Stimulated activated CD8-positive, alpha-beta memory T cell treated with anti-CD3 and anti-CD28 coated beads, Interleukin-4, amount 100 ng/mL, for 4 hours (primary cell): ENCODE measurements at regions not wholly inside any gene's neighbourhood (a gene's known extent, or its start where the extent isn't known, plus 50 kb on each side); places are given as distances from the start of the nearest gene placed in this dataset.

Source experiments
- DNase-seq, 2 donors: peaks; one replicate each; pipeline ENCODE4 v3.0.0-alpha.2; 2020; ENCODE audit warnings: low read depth in 2 of 2, low spot score in 1 of 2

DNA sequence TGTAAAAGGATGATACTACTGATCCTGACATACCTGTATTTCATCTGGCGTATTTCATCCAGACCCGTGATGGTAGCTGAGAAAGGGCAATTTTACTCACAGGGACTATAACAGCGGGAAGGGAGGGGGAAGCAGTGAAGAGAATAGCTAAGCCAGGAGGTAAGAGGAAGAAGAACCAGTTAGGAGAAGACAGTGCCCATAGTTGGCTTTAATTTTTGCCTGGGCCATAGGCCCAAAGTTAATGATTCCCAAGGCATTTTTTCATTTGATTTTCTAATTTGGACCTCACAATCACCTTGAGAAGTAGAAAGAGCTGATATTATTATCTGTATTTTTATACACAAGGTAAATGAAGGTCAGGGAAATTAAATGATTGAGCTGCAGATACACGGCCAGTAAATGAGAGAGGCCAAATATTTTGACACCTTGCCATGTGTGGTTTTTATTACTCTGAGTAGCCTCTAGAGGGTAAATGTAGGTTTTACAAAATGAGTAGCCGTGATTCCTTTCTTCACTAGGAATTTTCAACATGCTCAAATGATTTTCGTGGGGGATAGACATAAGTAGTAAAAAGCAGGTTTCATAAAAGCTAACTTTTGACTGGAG is 382.2 kb downstream of the FUT8 start:
- DNase-seq, result no peak

DNA sequence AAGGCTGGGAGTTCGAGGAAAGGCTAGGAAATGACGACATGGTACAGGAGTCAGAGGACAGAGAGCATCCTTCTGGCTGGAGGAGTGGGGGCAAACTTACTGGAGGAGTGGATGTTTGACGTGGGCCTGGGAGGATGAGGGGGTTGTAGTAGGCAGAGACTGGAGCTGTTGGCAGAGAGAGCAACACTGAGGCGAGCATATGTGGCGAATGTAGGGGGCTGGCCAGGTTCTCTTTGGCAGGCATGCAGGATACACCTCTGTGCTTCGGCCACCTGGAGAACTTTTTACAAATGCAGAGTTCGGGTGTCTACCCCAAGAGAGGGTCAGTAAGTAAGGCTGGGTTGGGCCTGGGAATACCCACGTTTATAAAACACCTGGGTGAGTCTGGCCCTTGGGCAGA is 385.7 kb downstream of the FUT8 start:
- no peak for DNase-seq

DNA sequence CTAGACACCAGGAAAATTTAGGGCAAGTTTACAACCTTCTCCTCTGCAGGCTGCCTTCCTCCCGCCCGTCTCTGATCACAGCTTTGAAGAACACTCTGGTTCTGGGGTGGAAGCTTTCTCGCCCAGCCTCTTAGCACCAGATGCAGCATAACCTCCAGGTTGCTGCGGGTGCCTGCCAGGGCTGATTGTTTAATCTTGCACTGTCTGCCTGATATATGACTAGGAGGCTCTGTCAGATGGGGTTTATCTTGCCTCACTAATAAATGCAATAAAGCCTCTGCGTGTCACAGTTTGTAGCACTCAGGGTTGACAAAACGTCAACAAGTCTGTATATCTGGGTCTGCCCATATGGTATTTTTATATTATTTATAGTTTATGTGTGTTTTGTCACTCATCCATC is 388.2 kb downstream of the FUT8 start:
- DNase-seq, result no peak

DNA sequence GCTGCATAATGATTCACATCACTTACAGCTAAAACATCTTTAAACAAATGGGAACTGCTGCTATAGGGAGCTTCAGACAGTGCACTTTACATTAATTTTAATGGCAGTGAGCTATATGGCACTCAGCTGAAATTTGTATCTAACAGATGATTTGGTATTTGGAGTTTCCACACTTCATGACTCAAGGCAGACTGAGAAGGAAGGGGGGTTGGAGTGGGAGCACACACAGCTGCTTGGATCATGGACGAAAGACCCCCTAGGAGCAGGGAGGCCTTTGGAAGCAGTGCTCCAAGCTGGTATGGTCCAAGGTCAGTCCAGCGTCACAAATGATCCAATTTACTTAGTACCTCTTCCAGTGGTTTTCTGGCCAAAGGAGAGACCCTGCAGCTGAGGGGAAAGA is 389.7 kb downstream of the FUT8 start:
- DNase-seq, result no peak

DNA sequence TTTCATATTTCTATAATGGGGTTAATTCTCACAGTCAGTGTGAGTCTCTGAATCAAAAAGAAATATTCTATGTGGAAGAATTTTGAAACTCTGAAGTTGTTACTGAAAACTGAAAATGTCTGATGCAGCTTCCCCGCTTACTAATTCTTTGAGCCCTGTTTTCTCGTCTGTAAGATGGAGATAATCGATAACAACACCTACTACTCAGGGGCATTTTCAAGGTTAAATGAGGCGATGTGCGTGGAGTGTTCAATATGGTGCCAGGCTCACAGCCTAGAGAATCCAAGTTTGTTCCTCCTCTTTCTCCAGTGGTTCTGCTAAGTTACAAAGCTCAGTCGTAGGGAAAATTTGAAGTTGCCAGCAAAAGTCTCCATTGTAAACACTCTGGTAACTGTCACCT is 391.4 kb downstream of the FUT8 start:
- DNase-seq, result no peak

DNA sequence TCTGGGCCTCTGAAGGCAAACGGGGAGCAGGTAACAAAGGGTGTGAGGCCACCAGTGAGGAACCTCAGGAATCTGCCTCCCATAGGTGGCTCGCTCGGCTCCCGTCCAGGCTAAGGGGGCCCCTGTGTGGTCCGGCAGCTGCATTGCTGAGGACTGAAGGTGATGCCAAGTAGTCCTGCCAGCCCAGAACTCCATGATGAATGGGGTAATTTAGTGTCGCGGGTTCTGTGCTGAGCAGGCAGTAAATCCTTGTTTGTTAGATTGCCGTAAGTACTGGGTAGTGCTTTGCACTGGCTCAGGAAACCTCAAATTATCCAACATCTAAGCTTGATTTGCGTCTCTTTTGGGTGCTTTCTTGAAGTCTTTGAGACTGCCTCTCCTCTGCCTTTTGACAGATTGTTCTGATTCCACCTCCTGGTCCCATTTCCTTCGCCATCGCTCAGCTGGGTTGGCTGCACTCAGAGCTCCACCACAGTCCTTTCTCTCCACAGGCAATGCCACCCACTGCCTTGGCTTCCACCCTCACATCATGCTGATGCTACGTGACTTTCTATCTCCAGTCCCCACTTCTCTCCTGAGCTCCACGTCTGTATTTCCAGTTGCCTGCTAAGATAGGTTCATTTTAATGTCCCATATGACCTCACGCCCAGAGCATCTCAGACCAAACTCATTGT is 392.0 kb downstream of the FUT8 start:
- DNase-seq, result no peak

DNA sequence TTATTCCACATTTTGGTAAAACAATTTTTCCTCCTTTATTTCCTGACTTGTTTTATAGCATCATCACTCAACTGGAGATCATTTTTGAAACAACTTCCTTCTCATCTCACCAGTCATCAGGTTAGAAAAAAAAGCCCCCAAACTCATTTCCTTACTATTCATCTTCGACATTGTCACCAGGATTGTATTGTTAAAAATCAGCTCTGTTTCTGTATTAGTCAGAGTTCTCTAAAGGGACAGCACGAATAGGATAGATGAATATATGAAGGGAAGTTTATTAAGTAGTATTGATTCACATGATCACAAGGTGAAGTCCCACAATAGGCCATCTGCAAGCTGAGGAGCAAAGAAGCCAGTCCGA is 392.6 kb downstream of the FUT8 start:
- no peak for DNase-seq

DNA sequence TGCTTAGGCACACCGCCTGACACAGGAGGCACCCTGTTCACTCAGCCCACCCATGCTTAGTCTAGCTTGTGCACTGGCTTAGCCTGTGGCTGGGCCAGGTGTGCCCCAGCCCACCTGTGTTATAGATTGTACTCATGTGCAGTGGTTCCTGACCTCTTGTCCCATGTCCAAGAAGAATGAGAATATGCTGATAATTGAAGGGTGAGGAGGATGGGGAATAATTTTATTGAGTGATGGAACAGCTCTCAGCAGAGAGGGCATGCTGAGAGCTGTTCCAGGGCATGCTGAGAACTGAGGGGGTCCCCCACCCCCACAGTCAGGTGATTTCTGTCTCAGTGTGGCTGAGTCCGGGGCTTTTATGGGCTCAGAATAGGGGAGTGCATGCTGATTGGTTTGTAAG is 395.9 kb downstream of the FUT8 start:
- DNase-seq, result no peak

DNA sequence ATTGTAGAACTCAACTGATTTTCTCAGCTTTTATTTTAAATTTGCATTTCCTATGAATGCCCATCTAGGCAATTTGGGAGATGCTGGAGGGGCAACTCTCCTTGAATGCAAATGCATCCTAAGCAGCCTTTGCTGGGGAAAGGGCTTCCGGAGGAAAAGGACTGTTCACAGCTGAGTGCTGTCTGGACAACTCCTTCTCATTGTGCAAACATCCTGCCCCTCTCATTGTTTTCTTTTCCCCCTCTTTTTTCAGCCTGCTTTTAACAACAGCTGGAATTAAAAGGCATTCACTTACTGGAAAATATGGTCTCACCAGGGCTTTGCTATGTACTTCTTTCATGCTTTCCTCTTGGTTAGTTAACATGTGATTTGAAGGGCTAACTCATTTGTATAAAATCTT is 397.8 kb downstream of the FUT8 start:
- DNase-seq, result no peak

DNA sequence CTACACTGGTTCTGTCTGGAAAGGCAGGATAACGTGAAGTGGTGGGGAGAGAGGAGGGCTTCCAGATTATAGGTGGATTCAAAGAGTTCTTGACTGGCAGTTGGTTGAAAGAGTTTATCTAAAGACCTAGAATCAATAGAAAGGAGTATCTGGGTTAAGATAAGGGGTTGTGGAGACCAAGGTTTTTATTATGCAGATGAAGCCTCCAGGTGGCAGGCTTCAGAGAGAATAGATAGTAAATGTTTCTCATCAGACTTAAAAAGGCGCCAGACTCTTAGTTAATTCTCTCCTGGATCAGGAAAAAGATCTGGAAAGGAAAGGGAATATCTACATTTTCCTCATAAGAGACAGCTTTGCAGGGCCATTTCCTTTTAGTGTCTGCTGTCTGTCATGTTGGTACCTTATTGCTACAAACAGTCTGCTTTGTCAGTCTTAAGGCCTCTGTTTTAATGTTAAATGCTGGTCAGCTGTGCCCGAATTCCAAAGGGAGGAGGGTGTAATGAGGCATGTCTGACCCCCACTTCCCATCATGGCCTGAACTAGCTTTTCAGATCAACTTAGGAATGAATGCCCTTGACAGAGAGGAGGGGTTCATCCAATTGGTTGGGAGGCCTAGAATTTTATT is 401.3 kb downstream of the FUT8 start:
- DNase-seq, result no peak

DNA sequence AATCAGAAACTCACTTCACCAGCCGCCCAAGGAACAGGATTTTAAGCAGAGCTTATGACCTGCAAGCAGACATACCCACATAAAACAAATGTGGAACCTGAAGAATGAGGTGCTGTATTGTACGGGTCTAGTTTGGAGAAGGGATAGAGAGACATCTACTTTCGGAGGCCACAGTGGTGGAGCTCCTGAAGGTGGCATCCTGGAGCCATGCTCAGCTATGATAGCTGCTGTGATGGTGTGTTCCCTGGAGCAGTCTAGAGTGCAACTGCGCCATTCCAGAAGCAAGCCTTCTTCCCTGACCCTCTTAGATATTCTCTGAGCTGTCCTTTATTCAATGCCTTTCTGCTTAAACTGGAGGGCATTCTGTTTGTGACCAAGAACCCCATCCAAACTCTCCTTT is 402.6 kb downstream of the FUT8 start:
- no peak for DNase-seq

DNA sequence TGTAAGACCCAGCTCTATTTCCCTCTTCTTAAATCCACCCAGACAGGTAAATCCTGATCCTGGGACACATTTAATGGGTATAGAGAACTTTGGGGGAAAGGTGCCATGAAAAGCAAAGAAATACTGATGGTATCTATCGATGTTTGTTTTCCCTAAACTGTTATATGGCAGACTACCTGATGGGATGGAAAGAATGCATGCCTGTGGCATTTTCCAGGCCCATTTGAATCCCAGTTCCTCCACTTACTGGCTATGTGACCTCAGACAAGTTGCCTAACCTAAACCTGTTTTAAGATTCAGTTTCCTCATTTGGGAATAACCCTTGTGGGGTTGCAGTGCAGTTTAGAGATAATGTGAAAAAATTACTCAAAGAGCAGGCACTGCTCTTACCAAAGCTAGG is 404.5 kb downstream of the FUT8 start:
- DNase-seq, result no peak

DNA sequence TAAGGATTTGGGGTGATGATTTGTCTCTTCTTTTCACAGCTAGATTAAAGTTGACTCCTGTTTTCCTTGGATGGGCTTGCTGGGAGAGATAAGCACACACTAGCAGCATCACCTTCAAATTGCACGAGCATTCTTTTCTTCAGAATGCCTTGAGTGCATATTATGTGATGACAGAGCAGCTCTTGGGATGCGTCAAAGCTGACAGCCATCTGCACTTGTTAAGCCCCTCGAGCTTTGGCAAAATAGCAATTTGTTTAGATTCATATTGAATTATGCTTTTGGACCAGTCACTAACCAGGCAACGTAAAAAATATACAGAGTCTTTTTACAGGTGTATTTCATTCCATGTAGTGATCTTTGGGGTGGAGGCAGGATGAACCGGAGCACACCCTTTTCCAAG is 407.0 kb downstream of the FUT8 start:
- DNase-seq, result no peak

DNA sequence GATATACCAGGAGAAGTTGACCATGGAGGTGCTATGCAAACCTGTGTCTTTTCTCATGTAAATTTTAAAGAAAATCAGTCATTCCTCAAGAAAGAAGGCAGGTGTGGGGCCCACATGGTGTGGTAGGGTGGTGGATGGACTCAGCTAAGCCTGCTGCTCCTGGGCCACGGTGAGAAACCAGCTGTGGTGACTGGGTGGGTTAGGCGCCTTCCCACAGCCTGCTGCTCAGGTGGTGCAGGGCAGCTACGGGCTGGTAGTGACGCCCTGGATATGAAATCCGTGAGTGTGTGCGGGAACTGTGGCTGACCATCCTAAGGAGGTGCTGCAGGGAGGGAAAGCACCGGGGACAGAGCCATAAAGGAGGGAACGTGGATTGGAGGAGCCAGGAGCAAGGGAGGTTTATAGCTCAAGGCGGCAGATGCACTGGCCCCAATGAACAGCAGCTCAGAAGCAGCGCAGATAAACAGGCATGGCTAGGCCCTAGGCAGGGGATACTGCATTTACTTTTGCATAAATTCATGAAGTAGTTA is 408.8 kb downstream of the FUT8 start:
- DNase-seq, result no peak

DNA sequence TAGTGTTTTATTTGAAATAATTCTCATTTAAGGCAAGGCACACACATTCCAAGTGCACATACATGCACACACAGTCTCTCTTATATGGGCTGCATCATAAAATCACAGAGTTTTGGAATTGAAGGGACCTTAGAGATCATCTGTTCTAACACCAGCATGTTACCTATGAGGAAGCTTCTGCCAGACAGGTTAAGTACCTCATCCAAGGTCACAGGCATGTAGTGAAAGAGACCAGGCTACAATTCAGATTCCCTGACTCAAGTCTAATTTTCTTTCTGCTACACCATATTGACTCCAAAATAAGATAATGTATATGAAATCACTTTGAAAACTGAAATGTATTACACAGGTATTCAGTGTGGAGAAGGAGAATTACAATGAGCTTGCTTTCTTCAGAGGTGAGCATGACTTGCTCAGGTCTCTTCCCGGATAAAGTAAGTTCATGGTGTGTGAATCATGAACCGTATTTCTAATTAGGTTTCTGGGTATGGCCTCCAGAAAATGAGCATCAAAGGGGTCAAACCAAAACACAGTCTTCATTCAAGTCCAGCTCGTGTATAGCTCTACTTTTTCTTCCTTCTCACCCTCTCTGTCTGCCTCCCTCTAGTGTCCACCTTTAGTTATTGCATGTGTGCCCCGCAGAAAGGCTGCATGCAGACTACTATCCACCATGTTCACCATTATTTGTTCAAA is 411.9 kb downstream of the FUT8 start:
- DNase-seq, result peak; percentile 12 to 14

DNA sequence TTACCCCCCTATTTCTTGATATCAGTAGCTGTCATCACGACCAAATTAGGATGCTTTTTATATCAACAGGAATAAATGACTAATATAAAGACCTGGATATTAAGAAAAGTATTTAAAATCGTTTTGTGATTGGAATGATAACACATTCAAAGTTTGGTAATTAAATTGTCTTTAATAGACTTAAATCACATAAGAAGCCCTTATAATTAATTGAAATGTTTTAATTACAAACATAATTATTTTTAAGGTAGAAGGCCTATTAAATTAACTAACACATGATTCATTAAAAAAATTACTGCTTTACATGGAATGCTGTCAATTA is 412.4 kb downstream of the FUT8 start:
- DNase-seq, result no peak

DNA sequence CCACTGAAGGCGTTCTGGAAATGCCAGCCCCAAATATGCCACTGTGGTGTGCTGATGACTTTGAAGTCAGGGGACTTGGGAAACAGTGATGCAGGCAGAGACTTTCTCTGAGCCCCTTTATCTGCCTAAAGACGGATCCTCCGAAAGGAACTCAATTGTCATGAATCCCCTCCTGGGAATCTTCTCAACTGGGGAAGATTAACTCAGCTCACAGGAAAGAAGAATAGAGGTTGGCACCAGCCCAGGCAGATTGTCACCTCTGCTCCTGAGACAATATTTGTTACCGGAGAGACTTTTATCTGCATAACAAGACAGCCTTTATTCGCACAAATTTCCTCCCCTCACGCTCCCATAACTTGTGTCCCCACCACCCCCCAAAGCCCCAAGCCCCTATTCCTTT is 414.4 kb downstream of the FUT8 start:
- no peak for DNase-seq

DNA sequence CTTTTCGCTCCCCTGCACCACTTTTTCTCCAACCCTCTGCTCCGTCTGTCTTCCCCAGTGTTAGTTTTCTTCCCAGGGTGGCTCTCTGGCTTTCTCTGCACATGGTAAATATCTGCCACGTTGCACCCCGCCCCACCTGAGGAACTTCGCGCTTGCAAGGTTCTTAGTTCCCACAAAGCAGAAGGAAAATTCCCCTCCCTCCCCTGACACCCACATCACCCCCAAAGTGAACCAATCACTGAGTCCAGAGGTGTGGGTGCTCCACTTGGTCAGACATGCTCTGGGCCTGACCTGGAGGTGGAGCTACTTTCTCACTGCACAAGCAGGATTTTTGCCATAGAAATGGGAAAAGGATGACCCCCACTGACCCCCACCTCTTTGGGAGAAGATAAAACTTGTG is 415.0 kb downstream of the FUT8 start:
- DNase-seq, result no peak

DNA sequence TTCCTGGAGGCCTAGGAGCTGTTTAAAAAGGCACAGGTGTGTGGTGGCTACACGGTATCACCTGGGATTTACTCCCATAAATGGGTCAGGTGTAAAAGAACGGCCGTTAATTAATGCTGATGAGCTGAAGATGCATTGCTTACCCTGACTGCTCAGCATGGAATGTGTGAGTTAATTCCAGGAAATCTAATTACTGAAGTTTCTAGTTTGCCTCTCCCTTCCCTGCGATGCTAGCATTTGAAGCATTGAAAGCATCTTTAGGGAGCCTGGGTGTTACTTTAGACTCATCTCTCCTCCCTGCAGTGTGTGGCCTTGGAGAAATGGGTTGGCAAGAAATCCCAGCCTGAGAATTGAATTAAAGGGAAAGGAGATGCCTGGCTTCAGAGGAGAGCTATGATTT is 415.9 kb downstream of the FUT8 start:
- no peak for DNase-seq

DNA sequence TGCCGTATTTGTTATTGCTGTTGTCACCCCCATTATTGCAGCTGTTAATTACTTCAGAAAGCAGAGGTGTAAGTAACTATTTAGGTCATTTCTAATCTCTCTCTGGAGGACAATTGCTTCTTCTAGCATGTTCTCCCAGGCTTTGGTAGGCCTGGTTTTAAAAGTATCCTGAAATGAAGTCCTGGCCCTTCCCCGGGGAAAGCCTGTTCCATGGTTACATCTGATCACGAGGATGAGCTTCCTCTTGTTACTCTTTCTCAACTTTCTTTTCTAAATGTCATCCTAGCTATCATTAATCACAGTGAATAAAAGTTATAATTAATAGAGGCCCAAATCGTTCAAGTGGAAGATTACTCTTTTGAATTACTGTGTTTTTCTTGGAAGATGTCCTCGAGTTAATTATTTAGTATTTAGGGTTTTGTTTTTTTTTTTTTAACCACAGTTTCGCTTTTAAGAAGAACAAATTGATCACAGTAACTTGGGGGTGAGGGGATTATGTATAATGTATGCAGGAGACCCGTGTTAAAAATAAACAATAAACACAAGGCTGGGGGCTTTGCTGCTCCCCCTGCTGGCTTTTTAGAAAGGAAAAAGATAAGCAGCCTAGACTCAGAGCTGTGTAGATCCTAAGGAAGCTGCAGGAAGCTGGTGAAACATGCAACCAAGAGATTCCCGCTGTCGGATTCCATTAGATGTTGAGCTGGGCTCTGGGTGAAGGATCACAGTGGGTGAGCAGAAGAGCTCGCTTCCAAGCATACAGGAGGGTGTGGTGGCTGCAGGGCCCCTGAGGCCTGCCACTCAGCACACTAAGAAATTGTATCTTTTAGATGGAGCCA is 420.1 kb downstream of the FUT8 start:
- no peak for DNase-seq

DNA sequence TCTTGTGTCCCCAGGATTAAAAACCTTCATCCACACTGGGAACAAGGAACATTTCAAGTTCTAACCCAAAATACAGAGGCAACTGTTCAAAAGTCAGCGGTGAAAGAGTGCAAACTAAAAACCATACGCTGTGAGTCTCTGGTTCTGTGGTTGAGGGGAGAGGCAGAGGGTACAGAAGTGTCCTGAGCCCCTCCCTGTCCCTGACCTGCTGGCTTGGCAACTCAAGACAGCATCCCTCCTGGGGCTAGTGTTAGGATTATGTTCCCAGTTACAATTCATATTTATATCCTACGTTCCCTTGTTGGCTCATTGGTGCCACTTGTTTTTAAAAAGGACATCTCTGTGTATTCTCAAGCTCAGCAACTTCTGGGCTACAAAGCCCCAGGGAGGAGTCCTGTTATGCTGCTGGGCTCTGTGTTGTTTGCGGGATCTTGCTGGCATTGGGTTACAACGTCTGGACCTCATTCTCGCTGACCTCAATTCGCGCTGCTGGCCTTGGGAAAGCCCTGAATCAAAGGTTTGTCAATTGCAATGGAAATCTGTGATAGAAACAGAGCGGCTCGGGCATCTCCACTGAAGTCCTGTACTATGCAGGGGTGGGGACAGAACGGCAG is 420.8 kb downstream of the FUT8 start:
- DNase-seq, result no peak
